ENCODE measurements at regions not wholly inside any gene's neighbourhood (a gene's known extent, or its start where the extent isn't known, plus 50 kb on each side); places are given as distances from the start of the nearest gene placed in this dataset.
A peak's percentile ranks its signal among the peaks of the same experiment; 100 is the strongest.

GRCh38 chr2:55811048-55811447 lies 112.5 kb downstream of the EFEMP1 start:
- no peak overlapping the region for H3K4me3 ChIP-seq (ENCODE audit: low read depth, low read length)
- TF ChIP-seq CTCF (IDR thresholded peaks at IDR 0.05; ENCODE audit: insufficient read depth, low read depth, low read length, missing control alignments), result no peak
- no peak for DNase-seq (ENCODE audit: low read depth)

GRCh38 chr2:55810622-55811020 lies 113.0 kb downstream of the EFEMP1 start:
- H3K4me3 ChIP-seq (ENCODE audit: low read depth, low read length), result no peak overlapping the region
- DNase-seq (ENCODE audit: low read depth), result no peak
- TF ChIP-seq CTCF (IDR thresholded peaks at IDR 0.05; ENCODE audit: insufficient read depth, low read depth, low read length, missing control alignments), result no peak

- no peak overlapping the region for H3K4me3 ChIP-seq (ENCODE audit: low read depth, low read length)
- no peak for DNase-seq (ENCODE audit: low read depth)
- no peak for TF ChIP-seq CTCF (IDR thresholded peaks at IDR 0.05; ENCODE audit: insufficient read depth, low read depth, low read length, missing control alignments)
Measured at GRCh38 chr2:55809875-55810621, 113.5 kb downstream of the EFEMP1 start.

GRCh38 chr2:55807900-55808299 lies 114.3 kb upstream of the PNPT1 start:
- TF ChIP-seq CTCF (IDR thresholded peaks at IDR 0.05; ENCODE audit: insufficient read depth, low read depth, low read length, missing control alignments), result no peak
- no peak for DNase-seq (ENCODE audit: low read depth)

GRCh38 chr2:55805686-55806085 lies 112.0 kb upstream of the PNPT1 start:
- H3K4me3 ChIP-seq (ENCODE audit: low read depth, low read length), result no peak overlapping the region
- DNase-seq (ENCODE audit: low read depth), result no peak
- TF ChIP-seq CTCF (IDR thresholded peaks at IDR 0.05; ENCODE audit: insufficient read depth, low read depth, low read length, missing control alignments), result no peak

More at GRCh38 chr2:55807900-55808299, 114.3 kb upstream of the PNPT1 start:
- no peak overlapping the region for H3K4me3 ChIP-seq (ENCODE audit: low read depth, low read length)

- peak; percentile 6 for DNase-seq (ENCODE audit: low read depth)
- H3K4me3 ChIP-seq (ENCODE audit: low read depth, low read length), result no peak overlapping the region
- TF ChIP-seq CTCF (IDR thresholded peaks at IDR 0.05; ENCODE audit: insufficient read depth, low read depth, low read length, missing control alignments), result no peak
Measured at GRCh38 chr2:55804535-55804934, 110.9 kb upstream of the PNPT1 start.

- no peak for TF ChIP-seq CTCF (IDR thresholded peaks at IDR 0.05; ENCODE audit: insufficient read depth, low read depth, low read length, missing control alignments)
- H3K4me3 ChIP-seq (ENCODE audit: low read depth, low read length), result no peak overlapping the region
- DNase-seq (ENCODE audit: low read depth), result no peak
Measured at GRCh38 chr2:55802067-55802466, 108.4 kb upstream of the PNPT1 start.

Data from GM12865 (cell line).